Transverse colon (tissue), 4 donors: ENCODE measurements at regions not wholly inside any gene's neighbourhood (a gene's known extent, or its start where the extent isn't known, plus 50 kb on each side); places are given as distances from the start of the nearest gene placed in this dataset.

Source experiments
- DNase-seq: peaks from one replicate; pipeline ENCODE4 v3.0.0-alpha.2; 2019
- H3K27ac ChIP-seq, 4 donors: fragments of 200-600 bp; sonication (generic); 2 replicates each; pipeline ENCODE4 v1.5.1; 2016 to 2018; ENCODE audit warnings: inconsistent platforms in 4 of 4
- H3K27me3 ChIP-seq: fragments of 200-600 bp; sonication (generic); 2 replicates; pipeline ENCODE4 v1.5.1; 2017; ENCODE audit warnings: inconsistent platforms
- H3K36me3 ChIP-seq, 4 donors: fragments of 200-600 bp; sonication (generic); 2 replicates each; pipeline ENCODE4 v1.5.1; 2017 to 2019; ENCODE audit warnings: inconsistent platforms in 4 of 4
- H3K4me1 ChIP-seq, 4 donors: fragments of 200-600 bp; sonication (generic); 2 replicates each; pipeline ENCODE4 v1.5.1; 2017 to 2020; ENCODE audit warnings: inconsistent platforms in 4 of 4
- H3K4me3 ChIP-seq, 4 donors: fragments of 200-600 bp; sonication (generic); 1 replicate in 1 of 4; 2 replicates in 3 of 4; pipeline versions ENCODE4 v1.5.1 to v1.6.1; 2017 to 2019; ENCODE audit warnings: inconsistent platforms in 4 of 4
- H3K9me3 ChIP-seq, 2 donors: fragments of 200-600 bp; sonication (generic); 2 replicates each; pipeline ENCODE4 v1.5.1; 2017 to 2019; ENCODE audit warnings: inconsistent platforms in 2 of 2
- EP300 ChIP-seq: sonication (generic); formaldehyde crosslinking; IDR thresholded peaks from one replicate; pipeline ENCODE4 v1.6.1; 2017; ENCODE audit warnings: antibody characterized with exemption, low read depth
- POLR2A ChIP-seq: fragments of 450-650 bp; IDR thresholded peaks from one replicate; pipeline ENCODE4 v1.6.1; 2016; ENCODE audit warnings: antibody characterized with exemption, mild to moderate bottlenecking, moderate library complexity
- POLR2AphosphoS5 ChIP-seq, 3 donors: sonication (generic); formaldehyde crosslinking; IDR thresholded peaks; one replicate each; pipeline ENCODE4 v1.6.1; 2016; ENCODE audit warnings: antibody characterized with exemption in 3 of 3
- WGBS, 2 donors: methylation state at CpG; one replicate each; pipeline ENCODE4 v1.1.5; 2018; ENCODE audit warnings: low coverage in 1 of 2; 5-methylcytosine and 5-hydroxymethylcytosine counted together
- in situ Hi-C, 4 donors: fragments of 200-750 bp; cut with MboI; loops; one replicate each; pipeline versions ENCODE4 v1.15.0 to v1.15.1; 2017; ENCODE audit warnings: low sequenced_read_pairs in 3 of 4, low pct_ligation_motif_present in 1 of 4, low pct_unique_long_range_greater_than_20kb in 1 of 4
- intact Hi-C: fragments of 100-400 bp; cut with DNase I; formaldehyde crosslinking; loops from one replicate; pipeline ENCODE4 v1.15.1; 2023; ENCODE audit warnings: low total_unique reads
- TF ChIP-seq, protein P1 (sequence below), 5 experiments: fragments of 200-600 bp in 3 of 5; fragments of 450-650 bp in 2 of 5; sonication (generic) in 3 of 5; IDR thresholded peaks; 1 replicate in 2 of 5; 2 replicates in 3 of 5; pipeline ENCODE4 v1.5.1; 2016 to 2017; ENCODE audit warnings: antibody characterized with exemption in 5 of 5, inconsistent platforms in 3 of 5, mild to moderate bottlenecking in 2 of 5, moderate library complexity in 1 of 5

- no peak overlapping the region for H3K27ac ChIP-seq
- peaks cover 11 to 12% of the 10 kb centered on the region in 2 donors for H3K9me3 ChIP-seq
- intact Hi-C loops, result no loop called here
- TF ChIP-seq POLR2A, result no peak
- no peak for TF ChIP-seq EP300
- no peak for TF ChIP-seq POLR2AphosphoS5 (IDR thresholded peaks at IDR 0.05)
- TF ChIP-seq, protein P1, sequence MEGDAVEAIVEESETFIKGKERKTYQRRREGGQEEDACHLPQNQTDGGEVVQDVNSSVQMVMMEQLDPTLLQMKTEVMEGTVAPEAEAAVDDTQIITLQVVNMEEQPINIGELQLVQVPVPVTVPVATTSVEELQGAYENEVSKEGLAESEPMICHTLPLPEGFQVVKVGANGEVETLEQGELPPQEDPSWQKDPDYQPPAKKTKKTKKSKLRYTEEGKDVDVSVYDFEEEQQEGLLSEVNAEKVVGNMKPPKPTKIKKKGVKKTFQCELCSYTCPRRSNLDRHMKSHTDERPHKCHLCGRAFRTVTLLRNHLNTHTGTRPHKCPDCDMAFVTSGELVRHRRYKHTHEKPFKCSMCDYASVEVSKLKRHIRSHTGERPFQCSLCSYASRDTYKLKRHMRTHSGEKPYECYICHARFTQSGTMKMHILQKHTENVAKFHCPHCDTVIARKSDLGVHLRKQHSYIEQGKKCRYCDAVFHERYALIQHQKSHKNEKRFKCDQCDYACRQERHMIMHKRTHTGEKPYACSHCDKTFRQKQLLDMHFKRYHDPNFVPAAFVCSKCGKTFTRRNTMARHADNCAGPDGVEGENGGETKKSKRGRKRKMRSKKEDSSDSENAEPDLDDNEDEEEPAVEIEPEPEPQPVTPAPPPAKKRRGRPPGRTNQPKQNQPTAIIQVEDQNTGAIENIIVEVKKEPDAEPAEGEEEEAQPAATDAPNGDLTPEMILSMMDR (IDR thresholded peaks at IDR 0.05), result no peak
- no peaks in the 10 kb centered on the region for H3K27me3 ChIP-seq
- DNase-seq, result no peak
- no peak overlapping the region for H3K4me3 ChIP-seq
- no peaks in the 10 kb centered on the region for H3K36me3 ChIP-seq
- in situ Hi-C loops, result no loop called here
- 38 to 63% methylated on average over 1 of the region's 1 CpG for WGBS, 2 donors
- no peaks in the 10 kb centered on the region for H3K4me1 ChIP-seq
Observed at GRCh38 chr4:162265802-162266201, 102.0 kb upstream of the FSTL5 start.

GRCh38 chr4:162245051-162245450 is 81.3 kb upstream of the FSTL5 start:
- Histone ChIP-seq H3K36me3 (no peaks in the 10 kb centered on the region), H3K9me3 (no peaks in the 10 kb centered on the region), H3K27me3 (no peaks in the 10 kb centered on the region), H3K27ac (no peak overlapping the region), H3K4me1 (peaks cover 0 to 5% (median 0%) of the 10 kb centered on the region in 4 donors), H3K4me3 (no peak overlapping the region)
- intact Hi-C loops (no loop called here), in situ Hi-C loops (no loop called here)
- 50 to 71% methylated on average over 4 of the region's 4 CpGs for WGBS, 2 donors
- TF ChIP-seq POLR2A, result no peak
- DNase-seq, result no peak

- no peaks in the 10 kb centered on the region for H3K27me3 ChIP-seq
- in situ Hi-C loops (no loop called here), intact Hi-C loops (no loop called here)
- DNase-seq, result no peak
- peaks cover 0 to 5% (median 0%) of the 10 kb centered on the region in 4 donors for H3K4me1 ChIP-seq
- no peak overlapping the region for H3K27ac ChIP-seq
- H3K36me3 ChIP-seq, result no peaks in the 10 kb centered on the region
- 28 to 45% methylated on average over 1 of the region's 1 CpG for WGBS, 2 donors
- no peaks in the 10 kb centered on the region for H3K9me3 ChIP-seq
- TF ChIP-seq POLR2AphosphoS5 (IDR thresholded peaks at IDR 0.05), result no peak
- no peak for TF ChIP-seq EP300
- TF ChIP-seq, protein P1 (IDR thresholded peaks at IDR 0.05), result no peak
- TF ChIP-seq POLR2A, result no peak
- no peak overlapping the region for H3K4me3 ChIP-seq
Observed at GRCh38 chr4:162241857-162242256, 78.1 kb upstream of the FSTL5 start.

GRCh38 chr4:162239992-162240769 is 76.4 kb upstream of the FSTL5 start:
- TF ChIP-seq EP300 (no peak), POLR2AphosphoS5 (IDR thresholded peaks at IDR 0.05) (no peak), POLR2A (no peak)
- TF ChIP-seq, protein P1 (IDR thresholded peaks at IDR 0.05), result no peak
- peaks cover 0 to 5% (median 0%) of the 10 kb centered on the region in 4 donors for H3K4me1 ChIP-seq
- no peaks in the 10 kb centered on the region for H3K27me3 ChIP-seq
- 85 to 86% methylated on average over 5 of the region's 5 CpGs for WGBS, 2 donors
- H3K9me3 ChIP-seq, result no peaks in the 10 kb centered on the region
- DNase-seq, result no peak
- intact Hi-C loops, result no loop called here
- no peak overlapping the region for H3K4me3 ChIP-seq
- no peaks in the 10 kb centered on the region for H3K36me3 ChIP-seq
- in situ Hi-C loops, result no loop called here
- H3K27ac ChIP-seq, result no peak overlapping the region

GRCh38 chr4:162237676-162238075 is 73.9 kb upstream of the FSTL5 start:
- no peak overlapping the region for H3K27ac ChIP-seq
- DNase-seq, result no peak
- H3K36me3 ChIP-seq, result no peaks in the 10 kb centered on the region
- no peak for TF ChIP-seq POLR2A
- TF ChIP-seq, protein P1 (IDR thresholded peaks at IDR 0.05), result no peak
- no peak for TF ChIP-seq POLR2AphosphoS5 (IDR thresholded peaks at IDR 0.05)
- TF ChIP-seq EP300, result no peak
- in situ Hi-C loops, result no loop called here
- intact Hi-C loops, result no loop called here
- 74 to 81% methylated on average over 2 of the region's 2 CpGs for WGBS, 2 donors
- H3K9me3 ChIP-seq, result no peaks in the 10 kb centered on the region
- H3K4me1 ChIP-seq, result peaks cover 0 to 5% (median 0%) of the 10 kb centered on the region in 4 donors
- H3K27me3 ChIP-seq, result no peaks in the 10 kb centered on the region
- no peak overlapping the region for H3K4me3 ChIP-seq
